PFSK-1 (cell line): ENCODE measurements at regions not wholly inside any gene's neighbourhood (a gene's known extent, or its start where the extent isn't known, plus 50 kb on each side); places are given as distances from the start of the nearest gene placed in this dataset.

Experiments
- FOXP2 ChIP-seq: optimal IDR thresholded peaks from 2 replicates; pipeline ENCODE3; 2011; ENCODE audit warnings: borderline replicate concordance, control low read depth, inconsistent platforms; ENCODE audit not compliant: insufficient read depth; ENCODE audit errors: extremely low read length, extremely low read depth
- POLR2AphosphoS5 ChIP-seq: IDR thresholded peaks from 2 replicates; pipeline ENCODE4 v1.6.1; 2012; ENCODE audit warnings: low read depth, mild to moderate bottlenecking, control low read depth, low read length, moderate library complexity
- REST ChIP-seq, 2 experiments: IDR thresholded peaks; 2 replicates each; pipeline versions ENCODE4 v1.6.1 to v1.8.0; 2011 to 2012; ENCODE audit warnings: low read depth in 2 of 2, low read length in 2 of 2, control low read depth in 1 of 2, inconsistent platforms in 1 of 2, mild to moderate bottlenecking in 1 of 2, moderate library complexity in 1 of 2; ENCODE audit not compliant: insufficient read depth in 1 of 2
- SIN3A ChIP-seq: IDR thresholded peaks from 2 replicates; pipeline ENCODE4 v1.6.1; 2012; ENCODE audit warnings: mild to moderate bottlenecking, low read length, moderate library complexity, borderline replicate concordance; ENCODE audit not compliant: insufficient read depth
- TAF1 ChIP-seq: IDR thresholded peaks from 2 replicates; pipeline ENCODE4 v1.6.1; 2012; ENCODE audit warnings: low read length, control low read depth, borderline replicate concordance; ENCODE audit not compliant: insufficient read depth

- TF ChIP-seq TAF1 (no peak), REST (IDR thresholded peaks at IDR 0.05; ENCODE audit: insufficient read depth in 1 of 2, low read depth in 2 of 2, low read length in 2 of 2) (no peak), POLR2AphosphoS5 (no peak), SIN3A (no peak), FOXP2 (no peak)
Observed at GRCh38 chr3:4166540-4166939, 136.6 kb upstream of the SETMAR start.

- TF ChIP-seq REST (IDR thresholded peaks at IDR 0.05; ENCODE audit: insufficient read depth in 1 of 2, low read depth in 2 of 2, low read length in 2 of 2) (no peak), FOXP2 (no peak), TAF1 (no peak), POLR2AphosphoS5 (no peak), SIN3A (no peak)
Observed at GRCh38 chr3:4174791-4175190, 128.4 kb upstream of the SETMAR start.

- TF ChIP-seq REST (IDR thresholded peaks at IDR 0.05; ENCODE audit: insufficient read depth in 1 of 2, low read depth in 2 of 2, low read length in 2 of 2) (no peak), SIN3A (no peak), POLR2AphosphoS5 (no peak), TAF1 (no peak), FOXP2 (no peak)
Observed at GRCh38 chr3:4191971-4192370, 111.2 kb upstream of the SETMAR start.

GRCh38 chr3:4195006-4195405 is 108.2 kb upstream of the SETMAR start:
- TF ChIP-seq TAF1: no peak
- TF ChIP-seq FOXP2: no peak
- no peak for TF ChIP-seq SIN3A
- no peak for TF ChIP-seq REST (IDR thresholded peaks at IDR 0.05; ENCODE audit: insufficient read depth in 1 of 2, low read depth in 2 of 2, low read length in 2 of 2)
- TF ChIP-seq POLR2AphosphoS5: no peak
